ENCODE measurements at regions not wholly inside any gene's neighbourhood (a gene's known extent, or its start where the extent isn't known, plus 50 kb on each side); places are given as distances from the start of the nearest gene placed in this dataset.

GRCh38 chr2:57782587-57782986, 264.0 kb upstream of the VRK2 start:
- Histone ChIP-seq H2AFZ (no peak overlapping the region), H3K9me3 (ENCODE audit: insufficient read depth, low read depth) (no peaks in the 10 kb centered on the region), H3K4me3 (no peak overlapping the region), H3K4me1 (replicated peaks; ENCODE audit: insufficient read depth) (no peaks in the 10 kb centered on the region), H4K20me1 (ENCODE audit: insufficient read depth) (no peaks in the 10 kb centered on the region), H3F3A (ENCODE audit: insufficient read depth, low read depth) (no peaks in the 10 kb centered on the region), H3K79me2 (ENCODE audit: low read depth) (no peaks in the 10 kb centered on the region), H3K27me3 (ENCODE audit: insufficient read depth, low read depth) (no peaks in the 10 kb centered on the region), H3K27ac (no peak overlapping the region), H3K9me2 (ENCODE audit: insufficient read depth) (no peaks in the 10 kb centered on the region; the same call in 1 of the 2 replicates), H3K36me3 (ENCODE audit: low read depth) (no peaks in the 10 kb centered on the region), H3K4me2 (no peak overlapping the region)
- POLR2A ChIA-PET (ENCODE audit: unreplicated experiment), result no interaction called here
- BruUV-seq (replicated peaks), result no TSS peak
- intact Hi-C loops (cut with micrococcal nuclease; ENCODE audit: unreplicated experiment), result no loop called here
- TF ChIP-seq EZH2 (IDR thresholded peaks at IDR 0.05; ENCODE audit: low read depth) (no peak), CTCF (conservative IDR thresholded peaks at IDR 0.05) (no peak)
- CTCF ChIA-PET, result no interaction called here
- no peak for DNase-seq

- intact Hi-C loops (cut with micrococcal nuclease; ENCODE audit: unreplicated experiment), result no loop called here
- H3F3A ChIP-seq (ENCODE audit: insufficient read depth, low read depth), result no peaks in the 10 kb centered on the region
- H3K27me3 ChIP-seq (ENCODE audit: insufficient read depth, low read depth), result no peaks in the 10 kb centered on the region
- no peaks in the 10 kb centered on the region for H4K20me1 ChIP-seq (ENCODE audit: insufficient read depth)
- CTCF ChIA-PET, result no interaction called here
- H3K4me1 ChIP-seq (replicated peaks; ENCODE audit: insufficient read depth), result no peaks in the 10 kb centered on the region
- H3K79me2 ChIP-seq (ENCODE audit: low read depth), result no peaks in the 10 kb centered on the region
- BruUV-seq (replicated peaks), result no TSS peak
- H3K4me3 ChIP-seq, result no peak overlapping the region
- H3K9me2 ChIP-seq (ENCODE audit: insufficient read depth), result no peaks in the 10 kb centered on the region
- TF ChIP-seq EZH2 (IDR thresholded peaks at IDR 0.05; ENCODE audit: low read depth), result no peak
- H3K4me2 ChIP-seq, result no peak overlapping the region
- H3K9me3 ChIP-seq (ENCODE audit: insufficient read depth, low read depth), result 0 out of 2 replicates have a peak, but pooled peaks cover 1% of the 10 kb centered on the region
- POLR2A ChIA-PET (ENCODE audit: unreplicated experiment), result no interaction called here
- H2AFZ ChIP-seq, result peak overlapping the region; percentile 55
- no peak for DNase-seq
- H3K36me3 ChIP-seq (ENCODE audit: low read depth), result no peaks in the 10 kb centered on the region
- H3K27ac ChIP-seq, result no peak overlapping the region
Observed at GRCh38 chr2:57793310-57793709, 253.3 kb upstream of the VRK2 start.

GRCh38 chr2:57796527-57796926, 250.1 kb upstream of the VRK2 start:
- CTCF ChIA-PET, result no interaction called here
- no peaks in the 10 kb centered on the region for H3K36me3 ChIP-seq (ENCODE audit: low read depth)
- H3K9me3 ChIP-seq (ENCODE audit: insufficient read depth, low read depth), result peaks cover 9% of the 10 kb centered on the region; the same call in 1 of the 2 replicates
- H4K20me1 ChIP-seq (ENCODE audit: insufficient read depth), result no peaks in the 10 kb centered on the region
- H3K27me3 ChIP-seq (ENCODE audit: insufficient read depth, low read depth), result no peaks in the 10 kb centered on the region
- H3K4me3 ChIP-seq, result no peak overlapping the region
- BruUV-seq (replicated peaks), result no TSS peak
- no peak overlapping the region for H3K4me2 ChIP-seq
- POLR2A ChIA-PET (ENCODE audit: unreplicated experiment), result no interaction called here
- H3K27ac ChIP-seq, result no peak overlapping the region
- no peak for DNase-seq
- TF ChIP-seq EZH2 (IDR thresholded peaks at IDR 0.05; ENCODE audit: low read depth), result no peak
- TF ChIP-seq CTCF (conservative IDR thresholded peaks at IDR 0.05), result no peak
- intact Hi-C loops (cut with micrococcal nuclease; ENCODE audit: unreplicated experiment), result no loop called here
- no peaks in the 10 kb centered on the region for H3K4me1 ChIP-seq (replicated peaks; ENCODE audit: insufficient read depth)
- H3K79me2 ChIP-seq (ENCODE audit: low read depth), result no peaks in the 10 kb centered on the region
- no peaks in the 10 kb centered on the region for H3F3A ChIP-seq (ENCODE audit: insufficient read depth, low read depth)
- H3K9me2 ChIP-seq (ENCODE audit: insufficient read depth), result peaks cover 1% of the 10 kb centered on the region; the same call in 1 of the 2 replicates
- no peak overlapping the region for H2AFZ ChIP-seq

GRCh38 chr2:57798346-57798745, 248.3 kb upstream of the VRK2 start:
- DNase-seq, result no peak
- no TSS peak for BruUV-seq (replicated peaks)

More at GRCh38 chr2:57798346-57798745, 248.3 kb upstream of the VRK2 start:
- no peak overlapping the region for H3K4me2 ChIP-seq
- POLR2A ChIA-PET (ENCODE audit: unreplicated experiment), result interaction anchor here (0.7 kb wide), 1 partner anchor 736 kb away, joined by 10 read pairs; no protein-coding TSS in a partner anchor
- H3K79me2 ChIP-seq (ENCODE audit: low read depth), result no peaks in the 10 kb centered on the region
- H3K4me1 ChIP-seq (replicated peaks; ENCODE audit: insufficient read depth), result no peaks in the 10 kb centered on the region
- no peaks in the 10 kb centered on the region for H3F3A ChIP-seq (ENCODE audit: insufficient read depth, low read depth)
- peaks cover 6% of the 10 kb centered on the region for H3K9me2 ChIP-seq (ENCODE audit: insufficient read depth)
- intact Hi-C loops (cut with micrococcal nuclease; ENCODE audit: unreplicated experiment), result no loop called here
- H3K9me3 ChIP-seq (ENCODE audit: insufficient read depth, low read depth), result peaks cover 9% of the 10 kb centered on the region; the same call in 1 of the 2 replicates
- no peak overlapping the region for H3K27ac ChIP-seq
- H3K4me3 ChIP-seq, result no peak overlapping the region
- CTCF ChIA-PET, result no interaction called here
- H2AFZ ChIP-seq, result no peak overlapping the region
- no peak for TF ChIP-seq EZH2 (IDR thresholded peaks at IDR 0.05; ENCODE audit: low read depth)
- TF ChIP-seq CTCF (conservative IDR thresholded peaks at IDR 0.05), result no peak
- no peaks in the 10 kb centered on the region for H4K20me1 ChIP-seq (ENCODE audit: insufficient read depth)
- no peaks in the 10 kb centered on the region for H3K36me3 ChIP-seq (ENCODE audit: low read depth)
- H3K27me3 ChIP-seq (ENCODE audit: insufficient read depth, low read depth), result no peaks in the 10 kb centered on the region

All from PC-9 (cell line).